Mesothelial cell of epicardium (in vitro differentiated cells): ENCODE measurements at regions not wholly inside any gene's neighbourhood (a gene's known extent, or its start where the extent isn't known, plus 50 kb on each side); places are given as distances from the start of the nearest gene placed in this dataset.

ENCODE experiments used
- DNase-seq, 2 experiments: peaks; one replicate each; pipeline ENCODE4 v3.0.0; 2021; ENCODE audit warnings: low spot score in 2 of 2; ENCODE audit not compliant: unreplicated experiment in 2 of 2
- H3K27ac Mint-ChIP-seq: 2 replicates; pipeline ENCODE4 v1.8.0; 2021; ENCODE audit warnings: mixed read lengths
- H3K27me3 Mint-ChIP-seq: 2 replicates; pipeline ENCODE4 v1.8.0; 2021; ENCODE audit warnings: low read depth, mixed read lengths
- H3K36me3 Mint-ChIP-seq: 2 replicates; pipeline ENCODE4 v1.8.0; 2021; ENCODE audit warnings: mixed read lengths
- H3K4me1 Mint-ChIP-seq: 2 replicates; pipeline ENCODE4 v1.8.0; 2021; ENCODE audit warnings: mixed read lengths
- H3K4me3 Mint-ChIP-seq: 2 replicates; pipeline ENCODE4 v1.8.0; 2021; ENCODE audit warnings: mild to moderate bottlenecking, moderate library complexity, mixed read lengths
- H3K9me3 Mint-ChIP-seq: 2 replicates; pipeline ENCODE4 v1.8.0; 2021; ENCODE audit warnings: mixed read lengths
- CTCF ChIP-seq: fragments of 200-600 bp; sonication (generic); IDR thresholded peaks from one replicate; pipeline ENCODE4 v1.5.0; 2021; ENCODE audit warnings: antibody characterized with exemption; ENCODE audit not compliant: unreplicated experiment

- TF ChIP-seq CTCF, result no peak
- Mint-ChIP-seq H3K4me3 (no peak overlapping the region), H3K4me1 (no peaks in the 10 kb centered on the region), H3K9me3 (peaks cover 18% of the 10 kb centered on the region), H3K36me3 (no peaks in the 10 kb centered on the region), H3K27me3 (no peaks in the 10 kb centered on the region), H3K27ac (no peak overlapping the region)
- no peak for DNase-seq
These were observed 1495.3 kb downstream of the SI start for GRCh38 chr3:163582967-163583366.

DNA sequence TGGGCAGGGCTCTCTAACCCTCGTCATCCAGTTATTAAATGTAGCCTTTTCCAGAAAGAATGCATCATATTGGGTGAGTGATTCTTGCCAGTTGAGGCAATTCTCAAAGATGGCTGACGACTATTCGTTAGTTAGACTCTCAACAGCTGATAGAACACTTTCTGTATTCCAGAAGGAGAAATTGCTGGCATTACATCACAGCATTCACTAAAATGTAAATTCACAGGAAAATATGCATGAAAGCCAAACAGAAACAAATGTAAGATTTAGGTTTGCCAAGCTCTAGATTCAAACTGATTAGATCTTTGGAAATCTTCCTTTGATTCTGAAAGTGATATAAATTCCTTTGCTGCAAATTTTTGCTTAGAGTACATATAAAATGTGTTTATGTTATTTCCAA is 1501.0 kb downstream of the SI start:
- H3K27ac Mint-ChIP-seq, result no peak overlapping the region
- H3K4me3 Mint-ChIP-seq, result no peak overlapping the region
- no peaks in the 10 kb centered on the region for H3K36me3 Mint-ChIP-seq
- no peak for DNase-seq
- H3K4me1 Mint-ChIP-seq, result no peaks in the 10 kb centered on the region
- no peaks in the 10 kb centered on the region for H3K27me3 Mint-ChIP-seq
- peaks cover 10% of the 10 kb centered on the region for H3K9me3 Mint-ChIP-seq
- no peak for TF ChIP-seq CTCF

GRCh38 chr3:163576314-163576713 is 1502.0 kb downstream of the SI start:
- peaks cover 16% of the 10 kb centered on the region for H3K9me3 Mint-ChIP-seq
- H3K4me1 Mint-ChIP-seq, result no peaks in the 10 kb centered on the region
- no peaks in the 10 kb centered on the region for H3K36me3 Mint-ChIP-seq
- TF ChIP-seq CTCF, result no peak
- no peaks in the 10 kb centered on the region for H3K27me3 Mint-ChIP-seq
- DNase-seq, result no peak
- no peak overlapping the region for H3K4me3 Mint-ChIP-seq
- H3K27ac Mint-ChIP-seq, result no peak overlapping the region

DNA sequence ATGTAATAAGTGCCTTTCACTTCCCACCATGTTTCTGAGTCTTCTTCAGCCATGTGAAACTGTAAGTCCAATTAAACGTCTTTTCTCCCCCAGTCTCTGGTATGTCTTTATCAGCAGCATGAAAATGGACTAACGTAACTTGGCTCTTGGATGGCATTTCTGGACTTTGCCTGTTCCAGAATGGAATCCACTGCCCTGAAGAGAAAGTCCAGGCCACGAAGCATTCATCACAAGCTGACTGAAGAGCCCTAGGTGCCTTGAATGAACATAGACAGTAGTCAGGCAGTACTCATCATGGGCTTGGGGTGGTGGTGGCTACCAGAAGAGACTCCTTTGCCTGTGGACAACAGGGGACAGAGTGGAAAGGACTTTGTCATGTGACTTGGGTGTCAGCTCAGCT is 1505.0 kb downstream of the SI start:
- no peaks in the 10 kb centered on the region for H3K36me3 Mint-ChIP-seq
- H3K27me3 Mint-ChIP-seq, result no peaks in the 10 kb centered on the region
- peaks cover 25% of the 10 kb centered on the region for H3K9me3 Mint-ChIP-seq
- no peak for DNase-seq
- H3K27ac Mint-ChIP-seq, result no peak overlapping the region
- no peak overlapping the region for H3K4me3 Mint-ChIP-seq
- TF ChIP-seq CTCF, result no peak
- no peaks in the 10 kb centered on the region for H3K4me1 Mint-ChIP-seq

DNA sequence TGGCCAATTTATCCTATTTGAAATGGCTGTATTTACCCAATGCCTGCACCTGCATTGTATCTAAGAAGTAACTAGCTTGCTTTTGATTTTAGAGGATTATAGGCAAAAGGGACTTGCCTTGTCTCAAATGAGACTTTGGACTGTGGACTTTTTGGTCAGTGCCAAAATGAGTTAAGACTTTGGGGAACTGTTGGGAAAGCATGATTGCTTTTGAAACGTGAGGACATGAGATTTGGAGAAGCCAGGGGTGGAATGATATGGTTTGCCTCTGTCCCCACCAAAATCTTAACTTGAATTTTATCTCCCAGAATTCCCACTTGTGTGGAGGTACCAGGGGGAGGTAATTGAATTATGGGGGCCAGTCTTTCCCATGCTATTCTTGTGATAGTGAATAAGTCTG is 1505.4 kb downstream of the SI start:
- peaks cover 25% of the 10 kb centered on the region for H3K9me3 Mint-ChIP-seq
- DNase-seq, result no peak
- TF ChIP-seq CTCF, result no peak
- no peaks in the 10 kb centered on the region for H3K4me1 Mint-ChIP-seq
- no peaks in the 10 kb centered on the region for H3K27me3 Mint-ChIP-seq
- no peaks in the 10 kb centered on the region for H3K36me3 Mint-ChIP-seq
- no peak overlapping the region for H3K27ac Mint-ChIP-seq
- no peak overlapping the region for H3K4me3 Mint-ChIP-seq

DNA sequence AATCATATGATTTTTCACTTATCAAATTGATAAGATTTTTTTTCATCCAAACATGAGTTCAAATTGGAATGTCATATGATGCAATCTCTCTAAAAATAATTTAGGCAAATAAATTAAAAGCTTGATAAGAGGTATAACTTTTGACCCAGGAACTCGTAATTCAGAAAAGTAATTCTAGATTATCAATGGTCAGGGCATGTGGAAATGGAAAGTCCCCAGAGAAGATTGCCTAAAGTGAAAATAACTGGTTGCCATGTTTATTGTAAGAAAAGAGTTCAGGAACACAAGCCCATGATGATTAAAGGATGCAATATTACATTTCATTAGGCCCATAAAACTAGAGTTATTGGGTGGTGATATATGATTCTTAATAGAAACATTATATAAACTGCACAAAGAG is 1514.8 kb downstream of the SI start:
- Mint-ChIP-seq H3K4me1 (no peaks in the 10 kb centered on the region), H3K4me3 (no peak overlapping the region), H3K27ac (no peak overlapping the region), H3K36me3 (no peaks in the 10 kb centered on the region), H3K9me3 (peaks cover 6% of the 10 kb centered on the region), H3K27me3 (no peaks in the 10 kb centered on the region)
- TF ChIP-seq CTCF, result no peak
- no peak for DNase-seq
